PC-3 (cell line): ENCODE measurements at regions not wholly inside any gene's neighbourhood (a gene's known extent, or its start where the extent isn't known, plus 50 kb on each side); places are given as distances from the start of the nearest gene placed in this dataset.

Experiments used
- EZH2phosphoT487 ChIP-seq: fragments of 300-600 bp; sonication (generic); IDR thresholded peaks from 2 replicates; pipeline ENCODE4 v1.6.1; 2018; ENCODE audit warnings: mild to moderate bottlenecking, antibody characterized with exemption, low read length, borderline replicate concordance
- TF ChIP-seq, protein P1 (sequence below): fragments of 300-600 bp; sonication (generic); conservative IDR thresholded peaks from 2 replicates; pipeline ENCODE4 v1.5.1; 2017; ENCODE audit warnings: antibody characterized with exemption, low read depth, mild to moderate bottlenecking, low read length

DNA sequence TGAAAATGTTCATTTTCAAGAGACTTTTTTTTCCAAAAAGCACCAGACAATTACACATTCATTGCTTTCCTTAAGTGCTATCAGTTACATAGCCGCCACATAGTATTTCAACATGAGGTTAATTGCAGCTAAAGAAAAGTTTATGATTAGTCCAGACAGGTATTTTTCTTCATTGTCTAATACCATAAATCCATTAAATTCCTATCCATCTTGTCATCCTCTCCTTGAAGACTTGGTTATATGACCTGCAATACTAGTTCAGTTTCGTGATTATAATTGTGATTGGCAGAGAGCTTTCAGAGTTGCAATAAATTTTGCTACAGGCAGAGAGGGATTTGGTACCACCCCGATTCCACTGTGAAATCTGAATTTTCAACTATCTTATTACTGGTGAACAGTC is 437.7 kb downstream of the GPATCH2 start:
- TF ChIP-seq EZH2phosphoT487, result no peak
- TF ChIP-seq, protein P1, sequence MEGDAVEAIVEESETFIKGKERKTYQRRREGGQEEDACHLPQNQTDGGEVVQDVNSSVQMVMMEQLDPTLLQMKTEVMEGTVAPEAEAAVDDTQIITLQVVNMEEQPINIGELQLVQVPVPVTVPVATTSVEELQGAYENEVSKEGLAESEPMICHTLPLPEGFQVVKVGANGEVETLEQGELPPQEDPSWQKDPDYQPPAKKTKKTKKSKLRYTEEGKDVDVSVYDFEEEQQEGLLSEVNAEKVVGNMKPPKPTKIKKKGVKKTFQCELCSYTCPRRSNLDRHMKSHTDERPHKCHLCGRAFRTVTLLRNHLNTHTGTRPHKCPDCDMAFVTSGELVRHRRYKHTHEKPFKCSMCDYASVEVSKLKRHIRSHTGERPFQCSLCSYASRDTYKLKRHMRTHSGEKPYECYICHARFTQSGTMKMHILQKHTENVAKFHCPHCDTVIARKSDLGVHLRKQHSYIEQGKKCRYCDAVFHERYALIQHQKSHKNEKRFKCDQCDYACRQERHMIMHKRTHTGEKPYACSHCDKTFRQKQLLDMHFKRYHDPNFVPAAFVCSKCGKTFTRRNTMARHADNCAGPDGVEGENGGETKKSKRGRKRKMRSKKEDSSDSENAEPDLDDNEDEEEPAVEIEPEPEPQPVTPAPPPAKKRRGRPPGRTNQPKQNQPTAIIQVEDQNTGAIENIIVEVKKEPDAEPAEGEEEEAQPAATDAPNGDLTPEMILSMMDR, result no peak
